Prostate gland (tissue), 2 donors: ENCODE measurements at regions not wholly inside any gene's neighbourhood (a gene's known extent, or its start where the extent isn't known, plus 50 kb on each side); places are given as distances from the start of the nearest gene placed in this dataset.

Experiments
- CTCF ChIP-seq, 4 experiments: fragments of 200-600 bp in 2 of 4; fragments of 450-650 bp in 2 of 4; sonication (generic) in 2 of 4; IDR thresholded peaks; 1 replicate in 3 of 4; 2 replicates in 1 of 4; pipeline ENCODE4 v1.5.1; 2016 to 2019; ENCODE audit warnings: antibody characterized with exemption in 4 of 4, mild to moderate bottlenecking in 2 of 4, moderate library complexity in 2 of 4
- POLR2AphosphoS5 ChIP-seq: sonication (generic); formaldehyde crosslinking; IDR thresholded peaks from one replicate; pipeline ENCODE4 v1.6.1; 2017; ENCODE audit warnings: antibody characterized with exemption

- TF ChIP-seq CTCF (IDR thresholded peaks at IDR 0.05) (no peak), POLR2AphosphoS5 (no peak)
These were observed 408.2 kb upstream of the HNRNPA3 start for GRCh38 chr2:176804392-176804791.
